ENCODE measurements at regions not wholly inside any gene's neighbourhood (a gene's known extent, or its start where the extent isn't known, plus 50 kb on each side); places are given as distances from the start of the nearest gene placed in this dataset.
"Not testable (repeated sequence)": the region's sequence is repeated elsewhere in the genome, so short reads cannot be mapped to it uniquely, and the experiment has no call there.

- in situ Hi-C loops (cut with HindIII; ENCODE audit: low pct_unique_long_range_greater_than_20kb, low sequenced_read_pairs): no loop called here
- DNase-seq (ENCODE audit: low read depth): no peak
These were observed 465.4 kb upstream of the C16orf82 start for GRCh38 chr16:26601335-26601734.

DNA sequence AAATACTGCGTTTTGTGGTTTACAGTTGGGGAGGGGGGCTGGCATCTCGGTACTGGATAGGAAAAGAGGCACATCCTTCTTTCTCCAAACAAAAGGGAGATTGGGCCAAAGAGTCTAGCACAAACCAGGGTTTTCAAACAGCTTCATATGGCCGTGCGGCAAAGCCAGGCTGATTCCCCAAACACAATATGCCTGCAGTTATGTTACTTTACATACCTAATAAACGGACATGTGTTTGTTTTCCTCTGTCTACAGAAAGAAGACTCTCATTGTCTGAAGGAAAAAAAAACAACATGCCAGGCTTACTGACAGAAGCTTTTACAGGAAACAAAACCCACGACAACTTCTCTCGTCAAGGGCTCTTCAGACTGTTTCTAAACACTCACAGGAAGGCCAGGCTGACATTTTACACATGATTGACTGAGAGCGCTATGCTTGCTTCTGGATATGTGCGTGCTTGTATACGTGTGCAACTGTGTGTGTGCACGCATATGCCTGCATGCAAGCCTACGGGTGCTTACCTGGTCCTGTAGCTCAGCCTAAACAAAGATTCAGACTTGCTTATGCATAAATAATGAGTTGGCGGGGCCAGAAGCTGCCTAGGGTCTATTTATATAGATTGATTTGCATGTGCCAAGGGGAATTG, 461.0 kb upstream of the C16orf82 start:
- in situ Hi-C loops (cut with HindIII; ENCODE audit: low pct_unique_long_range_greater_than_20kb, low sequenced_read_pairs): no loop called here

DNA sequence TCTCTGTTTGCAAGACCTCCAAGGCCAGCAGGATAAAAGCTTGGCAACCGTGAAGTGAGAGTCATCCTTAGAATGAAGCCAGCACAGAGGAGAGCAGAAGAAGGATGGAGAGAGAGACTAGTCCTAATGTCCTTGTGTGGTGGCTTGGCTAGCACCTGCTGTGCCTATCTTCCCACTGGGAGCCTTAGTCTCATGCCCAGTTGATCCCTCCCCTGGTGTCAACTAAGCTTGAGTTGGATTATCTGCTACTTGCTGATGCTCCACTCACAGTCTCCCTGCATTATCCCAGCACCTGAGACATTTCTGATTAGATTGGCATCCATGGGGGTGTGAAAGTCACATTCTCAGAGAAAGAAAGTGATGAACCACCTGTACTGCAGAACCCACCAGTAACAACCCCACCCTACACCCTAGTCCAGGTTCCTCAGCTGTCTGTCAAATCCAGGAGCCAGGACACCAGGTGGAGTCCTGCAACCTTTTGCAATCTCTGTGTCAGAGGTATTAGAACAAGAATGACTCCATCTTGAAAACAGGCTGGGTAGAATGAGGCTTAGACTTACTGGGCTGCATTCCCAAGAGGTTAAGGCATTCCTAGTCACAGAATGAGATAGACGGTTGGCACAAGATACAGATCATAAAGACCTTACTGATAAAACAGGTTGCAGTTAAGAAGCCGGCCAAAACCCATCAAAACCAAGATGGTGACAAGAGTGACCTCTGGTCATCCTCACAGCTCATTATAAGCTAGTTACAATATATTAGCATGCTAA, 460.2 kb upstream of the C16orf82 start:
- DNase-seq (ENCODE audit: low read depth): no peak
- in situ Hi-C loops (cut with HindIII; ENCODE audit: low pct_unique_long_range_greater_than_20kb, low sequenced_read_pairs): no loop called here

More for the DNA sequence above, 461.0 kb upstream of the C16orf82 start:
- no peak for DNase-seq (ENCODE audit: low read depth)

DNA sequence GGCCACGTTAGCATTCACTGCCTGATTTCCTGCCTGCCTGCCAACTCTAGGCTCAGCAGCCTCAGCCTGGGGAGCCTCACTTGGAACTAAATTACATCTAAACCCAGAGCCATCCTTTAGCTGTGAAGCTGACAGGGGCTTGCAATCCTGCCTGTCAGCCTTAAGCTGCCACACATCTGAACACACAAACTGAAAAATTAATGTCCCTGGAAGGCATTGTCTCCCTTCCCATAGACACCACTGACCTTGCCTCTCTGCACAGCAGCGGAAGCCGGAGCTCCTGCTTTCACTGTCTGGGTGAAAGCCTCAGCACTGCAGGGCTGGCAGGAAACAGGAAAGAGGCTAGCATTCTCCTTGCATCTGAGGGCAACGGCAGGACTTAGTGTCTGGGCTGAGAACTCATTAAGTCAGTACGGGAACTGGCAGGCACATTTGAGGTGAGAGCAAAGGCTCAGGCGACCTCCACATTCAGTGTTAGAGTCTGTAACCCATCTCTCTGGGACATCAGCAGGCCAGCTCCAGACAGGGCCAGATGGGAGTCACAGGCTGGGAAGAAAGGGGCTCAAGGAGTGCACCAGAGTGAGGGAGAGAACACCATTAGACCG, 452.4 kb upstream of the C16orf82 start:
- in situ Hi-C loops (cut with HindIII; ENCODE audit: low pct_unique_long_range_greater_than_20kb, low sequenced_read_pairs): no loop called here
- no peak for DNase-seq (ENCODE audit: low read depth)

GRCh38 chr16:26623442-26623841, 443.3 kb upstream of the C16orf82 start:
- in situ Hi-C loops (cut with HindIII; ENCODE audit: low pct_unique_long_range_greater_than_20kb, low sequenced_read_pairs): no loop called here
- DNase-seq (ENCODE audit: low read depth): no peak

DNA sequence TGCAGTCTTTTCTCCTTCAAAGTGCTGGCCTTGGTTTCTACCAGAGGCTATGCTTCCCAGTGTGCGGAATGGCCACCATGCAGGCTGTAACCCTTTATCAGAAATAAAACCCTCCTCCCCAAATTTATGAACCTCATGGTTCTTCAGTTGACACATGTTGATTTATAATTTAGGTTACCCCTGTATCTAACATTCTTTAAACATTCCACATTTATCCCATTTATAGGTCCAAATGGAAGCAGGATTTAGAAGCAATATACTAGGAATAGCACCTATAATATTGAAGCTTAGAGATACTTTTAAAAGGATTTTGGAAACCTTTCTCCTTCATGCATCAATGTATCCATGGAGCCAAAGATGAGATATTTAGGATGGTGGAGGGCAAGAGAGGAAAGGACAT, 438.8 kb upstream of the C16orf82 start:
- DNase-seq (ENCODE audit: low read depth): no peak
- in situ Hi-C loops (cut with HindIII; ENCODE audit: low pct_unique_long_range_greater_than_20kb, low sequenced_read_pairs): no loop called here

DNA sequence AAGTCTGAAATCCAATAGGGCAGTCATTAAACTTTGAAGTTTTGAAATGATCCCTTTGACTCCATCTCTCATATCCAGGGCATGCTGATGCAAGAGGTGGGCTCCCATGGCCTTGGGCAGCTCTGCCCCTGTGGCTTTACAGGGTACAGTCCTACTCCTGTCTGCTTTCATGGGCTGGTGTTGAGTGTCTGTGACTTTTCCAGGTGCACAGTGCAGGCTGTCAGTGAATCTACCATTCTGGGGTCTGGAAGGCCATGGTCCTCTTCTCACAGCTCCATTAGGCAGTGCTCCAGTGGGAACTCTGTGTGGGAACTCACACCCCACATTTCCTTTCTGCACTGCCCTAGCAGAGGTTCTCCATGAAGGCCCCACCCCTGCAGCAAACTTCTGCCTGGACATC, 435.4 kb upstream of the C16orf82 start:
- DNase-seq (ENCODE audit: low read depth); in situ Hi-C loops (cut with HindIII; ENCODE audit: low pct_unique_long_range_greater_than_20kb, low sequenced_read_pairs): not testable (repeated sequence)

DNA sequence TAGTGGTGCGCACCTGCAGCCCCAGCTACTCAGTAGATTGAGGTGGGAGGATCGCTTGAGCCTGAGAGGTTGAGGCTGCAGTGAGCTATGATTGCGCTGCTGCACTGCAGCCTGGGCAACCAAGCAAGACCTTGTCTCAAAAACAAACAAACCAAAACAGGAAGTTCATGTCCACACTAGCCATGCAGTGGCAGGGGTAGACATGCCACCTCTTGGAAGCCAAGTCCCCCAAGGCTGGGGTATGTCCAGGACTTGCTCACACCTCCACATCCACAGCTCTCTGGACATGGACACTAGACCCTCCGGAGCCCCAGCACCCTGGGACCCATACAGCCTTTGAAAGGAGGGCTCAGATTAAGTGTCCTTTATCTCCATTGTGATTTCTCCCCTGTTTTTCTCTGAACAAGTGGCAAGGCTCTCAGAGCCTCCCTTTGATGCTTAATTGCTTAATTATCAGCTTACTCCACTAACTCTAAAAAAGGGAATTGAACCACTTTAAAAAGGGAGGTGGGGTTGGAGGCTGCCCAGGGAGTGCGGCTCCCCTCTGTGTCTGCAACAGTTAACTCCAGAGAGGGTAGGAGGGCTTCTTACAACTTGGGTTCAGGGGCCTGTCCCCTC, 424.6 kb upstream of the C16orf82 start:
- DNase-seq (ENCODE audit: low read depth): no peak
- in situ Hi-C loops (cut with HindIII; ENCODE audit: low pct_unique_long_range_greater_than_20kb, low sequenced_read_pairs): no loop called here

- no peak for DNase-seq (ENCODE audit: low read depth)
- in situ Hi-C loops (cut with HindIII; ENCODE audit: low pct_unique_long_range_greater_than_20kb, low sequenced_read_pairs): no loop called here
These were observed 423.2 kb upstream of the C16orf82 start for GRCh38 chr16:26643519-26643918.

GRCh38 chr16:26644912-26645543, 421.7 kb upstream of the C16orf82 start:
- DNase-seq (ENCODE audit: low read depth): no peak
- in situ Hi-C loops (cut with HindIII; ENCODE audit: low pct_unique_long_range_greater_than_20kb, low sequenced_read_pairs): no loop called here

DNA sequence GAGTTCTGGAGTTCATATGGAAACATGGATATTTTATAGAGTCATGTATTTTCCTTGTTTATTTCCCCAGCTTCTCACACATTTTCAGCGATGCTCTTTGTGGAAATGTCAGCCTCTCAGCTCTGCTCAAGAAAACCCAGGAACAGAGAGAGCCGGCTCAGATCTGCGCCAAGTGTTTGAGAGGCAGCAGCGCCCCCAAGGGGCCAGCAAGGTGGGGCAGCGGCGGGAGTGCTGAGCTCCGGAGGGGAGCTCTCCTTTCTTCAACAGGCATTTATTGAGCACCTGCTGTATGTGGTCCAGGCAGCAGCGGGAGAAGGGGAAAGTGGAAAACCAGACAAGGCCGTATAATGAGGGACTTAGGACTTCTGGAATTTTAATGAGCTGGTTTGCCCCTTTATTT, 421.1 kb upstream of the C16orf82 start:
- DNase-seq (ENCODE audit: low read depth): no peak
- in situ Hi-C loops (cut with HindIII; ENCODE audit: low pct_unique_long_range_greater_than_20kb, low sequenced_read_pairs): no loop called here

DNA sequence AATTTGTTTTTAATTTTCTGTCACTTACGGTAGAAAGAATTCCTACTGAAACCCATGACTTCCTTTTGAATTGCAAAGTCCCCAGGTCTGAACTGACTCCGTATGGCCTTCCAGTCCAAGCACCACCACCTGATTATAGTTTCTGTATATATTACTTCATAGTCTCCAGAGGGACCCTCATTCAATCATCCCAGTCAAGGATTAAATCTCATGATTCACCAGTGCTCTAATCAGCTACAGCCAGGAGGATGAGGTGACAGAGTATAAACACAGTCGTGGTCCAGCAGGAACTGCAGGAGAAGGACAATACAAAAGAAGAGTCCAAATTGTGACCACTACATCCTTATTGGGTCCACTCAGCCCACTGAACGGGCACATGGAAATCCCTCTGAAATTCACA, 418.9 kb upstream of the C16orf82 start:
- DNase-seq (ENCODE audit: low read depth): no peak
- in situ Hi-C loops (cut with HindIII; ENCODE audit: low pct_unique_long_range_greater_than_20kb, low sequenced_read_pairs): no loop called here

DNA sequence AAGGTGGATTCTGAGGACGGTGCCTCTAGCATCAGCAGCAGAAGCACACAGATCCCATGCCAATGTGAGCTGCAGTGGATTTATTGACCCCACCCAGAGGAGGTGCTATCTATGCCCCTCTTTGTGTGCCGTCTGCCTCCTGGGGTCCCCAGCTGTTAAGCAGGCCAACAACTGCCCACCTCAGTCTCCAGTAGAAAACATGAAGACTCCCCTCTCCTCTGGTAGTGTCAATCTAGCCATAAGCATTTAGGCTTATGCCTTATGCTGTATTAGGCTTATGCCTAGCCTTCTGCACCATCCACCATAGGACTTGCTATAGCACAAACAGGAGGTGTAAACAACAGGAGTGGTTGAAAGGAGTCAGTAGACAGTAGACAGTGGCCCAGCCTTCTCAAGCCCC, 417.9 kb upstream of the C16orf82 start:
- DNase-seq (ENCODE audit: low read depth): no peak
- in situ Hi-C loops (cut with HindIII; ENCODE audit: low pct_unique_long_range_greater_than_20kb, low sequenced_read_pairs): no loop called here

- no peak for DNase-seq (ENCODE audit: low read depth)
- in situ Hi-C loops (cut with HindIII; ENCODE audit: low pct_unique_long_range_greater_than_20kb, low sequenced_read_pairs): no loop called here
These were observed 417.2 kb upstream of the C16orf82 start for GRCh38 chr16:26649381-26650045.

GRCh38 chr16:26651464-26651863, 415.3 kb upstream of the C16orf82 start:
- no peak for DNase-seq (ENCODE audit: low read depth)
- in situ Hi-C loops (cut with HindIII; ENCODE audit: low pct_unique_long_range_greater_than_20kb, low sequenced_read_pairs): no loop called here

GRCh38 chr16:26651884-26652283, 414.8 kb upstream of the C16orf82 start:
- in situ Hi-C loops (cut with HindIII; ENCODE audit: low pct_unique_long_range_greater_than_20kb, low sequenced_read_pairs): no loop called here
- DNase-seq (ENCODE audit: low read depth): no peak

DNA sequence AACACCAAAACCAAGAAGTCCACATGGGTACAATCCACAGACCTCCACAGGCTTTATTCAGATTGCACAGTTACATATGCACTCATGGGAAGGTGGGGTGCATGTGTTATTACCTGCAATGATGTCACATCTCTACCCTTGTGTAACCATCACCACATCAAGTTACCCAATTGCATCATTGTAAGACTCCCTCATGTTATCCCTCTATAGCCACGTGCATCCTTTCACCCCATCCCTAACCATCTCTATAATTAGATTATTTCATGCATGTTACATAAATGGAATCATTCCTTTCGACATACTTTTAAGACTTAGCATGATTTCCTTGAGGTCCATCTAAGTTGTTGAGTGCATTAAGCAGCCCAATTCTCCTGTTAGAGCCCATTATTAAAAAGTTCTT, 408.2 kb upstream of the C16orf82 start:
- in situ Hi-C loops (cut with HindIII; ENCODE audit: low pct_unique_long_range_greater_than_20kb, low sequenced_read_pairs): no loop called here
- DNase-seq (ENCODE audit: low read depth): no peak

- no peak for DNase-seq (ENCODE audit: low read depth)
- in situ Hi-C loops (cut with HindIII; ENCODE audit: low pct_unique_long_range_greater_than_20kb, low sequenced_read_pairs): no loop called here
These were observed 407.8 kb upstream of the C16orf82 start for GRCh38 chr16:26658915-26659314.
